Fibroblast of skin of left biceps (primary cell): ENCODE measurements at regions not wholly inside any gene's neighbourhood (a gene's known extent, or its start where the extent isn't known, plus 50 kb on each side); places are given as distances from the start of the nearest gene placed in this dataset.
A peak's percentile ranks its signal among the peaks of the same experiment; 100 is the strongest.

Source experiments
- DNase-seq, 2 experiments: peaks; one replicate each; pipeline ENCODE4 v3.0.0-alpha.2; 2013; ENCODE audit warnings: low read depth in 2 of 2

- DNase-seq: no peak
Observed at GRCh38 chr13:74794582-74794981, 660.4 kb upstream of the KLF12 start.

- DNase-seq: no peak
Observed at GRCh38 chr13:74794147-74794546, 659.9 kb upstream of the KLF12 start.

GRCh38 chr13:74784959-74785358 lies 650.8 kb upstream of the KLF12 start:
- DNase-seq: no peak

- no peak for DNase-seq
Observed at GRCh38 chr13:74778946-74779345, 644.7 kb upstream of the KLF12 start.

GRCh38 chr13:74778087-74778486 lies 643.9 kb upstream of the KLF12 start:
- DNase-seq: no peak

GRCh38 chr13:74774264-74774663 lies 640.1 kb upstream of the KLF12 start:
- peak; percentile 31 to 43 for DNase-seq

- DNase-seq: no peak
Observed at GRCh38 chr13:74773248-74773647, 639.0 kb upstream of the KLF12 start.

- DNase-seq: peak; percentile 64 to 72
Observed at GRCh38 chr13:74771964-74772363, 637.8 kb upstream of the KLF12 start.

GRCh38 chr13:74770361-74770760 lies 636.2 kb upstream of the KLF12 start:
- peak; percentile 86 for DNase-seq

GRCh38 chr13:74769333-74769732 lies 635.1 kb upstream of the KLF12 start:
- no peak for DNase-seq

- no peak for DNase-seq
Observed at GRCh38 chr13:74768521-74769085, 634.4 kb upstream of the KLF12 start.

GRCh38 chr13:74767050-74767449 lies 632.8 kb upstream of the KLF12 start:
- DNase-seq: peak; percentile 49 to 58

GRCh38 chr13:74765955-74766354 lies 631.8 kb upstream of the KLF12 start:
- DNase-seq: no peak

GRCh38 chr13:74761801-74762757 lies 627.9 kb upstream of the KLF12 start:
- DNase-seq: peak; percentile 98

- no peak for DNase-seq
Observed at GRCh38 chr13:74758188-74758587, 624.0 kb upstream of the KLF12 start.

- no peak for DNase-seq
Observed at GRCh38 chr13:74755065-74755464, 620.9 kb upstream of the KLF12 start.

- DNase-seq: no peak
Observed at GRCh38 chr13:74751739-74752138, 617.5 kb upstream of the KLF12 start.

GRCh38 chr13:74747186-74747955 lies 613.2 kb upstream of the KLF12 start:
- DNase-seq: no peak

- no peak for DNase-seq
Observed at GRCh38 chr13:74743992-74744391, 609.8 kb upstream of the KLF12 start.

- no peak for DNase-seq
Observed at GRCh38 chr13:74741732-74742131, 607.5 kb upstream of the KLF12 start.

- DNase-seq: no peak
Observed at GRCh38 chr13:74732736-74733385, 598.7 kb upstream of the KLF12 start.

- no peak for DNase-seq
Observed at GRCh38 chr13:74731731-74732130, 597.5 kb upstream of the KLF12 start.
